Panc1 (cell line): ENCODE measurements at regions not wholly inside any gene's neighbourhood (a gene's known extent, or its start where the extent isn't known, plus 50 kb on each side); places are given as distances from the start of the nearest gene placed in this dataset.

Experiments used
- ATAC-seq: fragments of 200-7000 bp; cut with Tn5 transposase; 2 replicates; pipeline ENCODE4 v1.9.1; 2020; ENCODE audit warnings: mild to moderate bottlenecking, moderate library complexity
- BruUV-seq: library from RNA; stranded (reverse); fragments of 400-500 nt; replicated peaks from 2 replicates; lab custom pipeline; 2021; lab: Mats Ljungman, UMichigan
- CTCF ChIA-PET: fragments of 300-600 bp; sonication (Branson Sonifier 250); formaldehyde crosslinking; loops from one replicate; lab custom pipeline; 2022; ENCODE audit warnings: antibody characterized with exemption; lab: Charles Lee
- POLR2A ChIA-PET: fragments of 300-600 bp; sonication (Branson Sonifier 250); formaldehyde crosslinking; loops from one replicate; lab custom pipeline; 2022; ENCODE audit warnings: antibody characterized with exemption; lab: Charles Lee
- DNase-seq: peaks from one replicate; pipeline ENCODE4 v3.0.0-alpha.2; 2010; ENCODE audit warnings: low read depth, low spot score
- H3K27ac ChIP-seq: 2 replicates; pipeline ENCODE4 v1.5.1; 2011; ENCODE audit warnings: mild to moderate bottlenecking, low read length, inconsistent platforms
- H3K27me3 ChIP-seq: fragments of 200-500 bp; sonication (Bioruptor generic); 2 replicates; pipeline ENCODE4 v1.6.0; 2014; ENCODE audit warnings: low read length, inconsistent platforms; ENCODE audit not compliant: control insufficient read depth, insufficient read depth
- H3K36me3 ChIP-seq: fragments of 200-500 bp; sonication (Bioruptor generic); 2 replicates; pipeline ENCODE4 v1.5.1; 2014; ENCODE audit warnings: inconsistent platforms, mild to moderate bottlenecking, low read length, moderate library complexity; ENCODE audit not compliant: control insufficient read depth, insufficient read depth
- H3K4me1 ChIP-seq: 2 replicates; pipeline ENCODE4 v1.5.1; 2011; ENCODE audit warnings: inconsistent platforms, mild to moderate bottlenecking, low read length, moderate library complexity; ENCODE audit not compliant: control insufficient read depth, insufficient read depth
- H3K4me3 ChIP-seq, 2 experiments: 2 replicates each; pipeline ENCODE4 v1.5.1; 2011 to 2012; ENCODE audit warnings: low read depth in 2 of 2, low read length in 2 of 2, mild to moderate bottlenecking in 2 of 2, inconsistent platforms in 1 of 2, moderate library complexity in 1 of 2
- H3K9me3 ChIP-seq: fragments of 200-500 bp; sonication (Bioruptor generic); 2 replicates; pipeline ENCODE4 v1.5.1; 2014; ENCODE audit warnings: low read depth, mild to moderate bottlenecking, inconsistent platforms, low read length, moderate library complexity; ENCODE audit not compliant: control insufficient read depth, insufficient read depth
- POLR2AphosphoS5 ChIP-seq: IDR thresholded peaks from 2 replicates; pipeline ENCODE4 v1.6.1; 2012; ENCODE audit warnings: mild to moderate bottlenecking, low read depth, low read length, moderate library complexity
- SIN3A ChIP-seq: IDR thresholded peaks from 2 replicates; pipeline ENCODE4 v1.6.1; 2012; ENCODE audit warnings: low read depth, mild to moderate bottlenecking, low read length, moderate library complexity, borderline replicate concordance; ENCODE audit not compliant: insufficient read depth
- TCF7L2 ChIP-seq: IDR thresholded peaks from 2 replicates; pipeline ENCODE4 v1.6.1; 2011; ENCODE audit warnings: mild to moderate bottlenecking, low read depth, low read length, inconsistent platforms
- in situ Hi-C: cut with HindIII; loops from 2 replicates; pipeline ENCODE4 v1.10.0; 2016; ENCODE audit warnings: low sequenced_read_pairs, low pct_unique_long_range_greater_than_20kb
- intact Hi-C: fragments of 100-400 bp; cut with micrococcal nuclease; formaldehyde crosslinking; loops from one replicate; pipeline ENCODE4 v1.10.0; 2022; ENCODE audit not compliant: unreplicated experiment
- TF ChIP-seq, protein P1 (sequence below), 2 experiments: IDR thresholded peaks; 2 replicates each; pipeline ENCODE4 v1.6.1; 2011 to 2012; ENCODE audit warnings: low read depth in 2 of 2, control low read depth in 1 of 2, low read length in 1 of 2, mild to moderate bottlenecking in 1 of 2, moderate library complexity in 1 of 2; ENCODE audit not compliant: insufficient read depth in 1 of 2
- TF ChIP-seq, protein P2 (sequence below): fragments of 450-650 bp; IDR thresholded peaks from 2 replicates; pipeline ENCODE4 v1.5.1; 2017; ENCODE audit warnings: mild to moderate bottlenecking

DNA sequence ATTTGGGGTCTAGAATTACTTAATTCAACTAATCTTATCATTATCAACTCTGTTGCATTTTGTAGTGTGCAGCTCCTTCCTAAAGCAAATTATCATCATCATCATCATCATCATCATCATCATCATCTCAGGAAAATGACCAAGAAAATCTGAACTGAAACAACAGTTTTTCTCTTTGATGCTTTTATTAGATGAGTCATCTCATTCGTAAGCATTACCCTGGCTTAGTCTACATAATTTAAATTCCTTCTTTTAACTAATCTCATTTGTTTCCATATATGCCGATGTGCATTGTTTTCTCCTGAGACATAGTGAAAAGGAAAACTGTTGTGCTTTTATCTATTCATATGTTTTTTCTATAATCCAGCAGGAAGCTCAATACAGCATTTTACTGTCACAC is 173.0 kb upstream of the PDE4D start:
- no peaks in the 10 kb centered on the region for H3K4me1 ChIP-seq
- H3K27ac ChIP-seq = no peak overlapping the region
- TF ChIP-seq SIN3A (no peak), POLR2AphosphoS5 (no peak), TCF7L2 (no peak)
- TF ChIP-seq, protein P1, sequence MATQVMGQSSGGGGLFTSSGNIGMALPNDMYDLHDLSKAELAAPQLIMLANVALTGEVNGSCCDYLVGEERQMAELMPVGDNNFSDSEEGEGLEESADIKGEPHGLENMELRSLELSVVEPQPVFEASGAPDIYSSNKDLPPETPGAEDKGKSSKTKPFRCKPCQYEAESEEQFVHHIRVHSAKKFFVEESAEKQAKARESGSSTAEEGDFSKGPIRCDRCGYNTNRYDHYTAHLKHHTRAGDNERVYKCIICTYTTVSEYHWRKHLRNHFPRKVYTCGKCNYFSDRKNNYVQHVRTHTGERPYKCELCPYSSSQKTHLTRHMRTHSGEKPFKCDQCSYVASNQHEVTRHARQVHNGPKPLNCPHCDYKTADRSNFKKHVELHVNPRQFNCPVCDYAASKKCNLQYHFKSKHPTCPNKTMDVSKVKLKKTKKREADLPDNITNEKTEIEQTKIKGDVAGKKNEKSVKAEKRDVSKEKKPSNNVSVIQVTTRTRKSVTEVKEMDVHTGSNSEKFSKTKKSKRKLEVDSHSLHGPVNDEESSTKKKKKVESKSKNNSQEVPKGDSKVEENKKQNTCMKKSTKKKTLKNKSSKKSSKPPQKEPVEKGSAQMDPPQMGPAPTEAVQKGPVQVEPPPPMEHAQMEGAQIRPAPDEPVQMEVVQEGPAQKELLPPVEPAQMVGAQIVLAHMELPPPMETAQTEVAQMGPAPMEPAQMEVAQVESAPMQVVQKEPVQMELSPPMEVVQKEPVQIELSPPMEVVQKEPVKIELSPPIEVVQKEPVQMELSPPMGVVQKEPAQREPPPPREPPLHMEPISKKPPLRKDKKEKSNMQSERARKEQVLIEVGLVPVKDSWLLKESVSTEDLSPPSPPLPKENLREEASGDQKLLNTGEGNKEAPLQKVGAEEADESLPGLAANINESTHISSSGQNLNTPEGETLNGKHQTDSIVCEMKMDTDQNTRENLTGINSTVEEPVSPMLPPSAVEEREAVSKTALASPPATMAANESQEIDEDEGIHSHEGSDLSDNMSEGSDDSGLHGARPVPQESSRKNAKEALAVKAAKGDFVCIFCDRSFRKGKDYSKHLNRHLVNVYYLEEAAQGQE (IDR thresholded peaks at IDR 0.05; ENCODE audit: insufficient read depth in 1 of 2, low read depth in 2 of 2, low read length in 1 of 2) = no peak
- TF ChIP-seq, protein P2, sequence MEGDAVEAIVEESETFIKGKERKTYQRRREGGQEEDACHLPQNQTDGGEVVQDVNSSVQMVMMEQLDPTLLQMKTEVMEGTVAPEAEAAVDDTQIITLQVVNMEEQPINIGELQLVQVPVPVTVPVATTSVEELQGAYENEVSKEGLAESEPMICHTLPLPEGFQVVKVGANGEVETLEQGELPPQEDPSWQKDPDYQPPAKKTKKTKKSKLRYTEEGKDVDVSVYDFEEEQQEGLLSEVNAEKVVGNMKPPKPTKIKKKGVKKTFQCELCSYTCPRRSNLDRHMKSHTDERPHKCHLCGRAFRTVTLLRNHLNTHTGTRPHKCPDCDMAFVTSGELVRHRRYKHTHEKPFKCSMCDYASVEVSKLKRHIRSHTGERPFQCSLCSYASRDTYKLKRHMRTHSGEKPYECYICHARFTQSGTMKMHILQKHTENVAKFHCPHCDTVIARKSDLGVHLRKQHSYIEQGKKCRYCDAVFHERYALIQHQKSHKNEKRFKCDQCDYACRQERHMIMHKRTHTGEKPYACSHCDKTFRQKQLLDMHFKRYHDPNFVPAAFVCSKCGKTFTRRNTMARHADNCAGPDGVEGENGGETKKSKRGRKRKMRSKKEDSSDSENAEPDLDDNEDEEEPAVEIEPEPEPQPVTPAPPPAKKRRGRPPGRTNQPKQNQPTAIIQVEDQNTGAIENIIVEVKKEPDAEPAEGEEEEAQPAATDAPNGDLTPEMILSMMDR = no peak
- no peak overlapping the region for H3K4me3 ChIP-seq
- CTCF ChIA-PET = interaction anchor here (0.6 kb wide), 1 partner anchor 257 kb away, joined by 4 read pairs; no protein-coding TSS in a partner anchor
- DNase-seq = no peak
- intact Hi-C loops = no loop called here
- H3K27me3 ChIP-seq = no peaks in the 10 kb centered on the region
- in situ Hi-C loops = no loop called here
- no peaks in the 10 kb centered on the region for H3K36me3 ChIP-seq
- BruUV-seq = no TSS peak
- ATAC-seq = no peak
- no peaks in the 10 kb centered on the region for H3K9me3 ChIP-seq
- POLR2A ChIA-PET = no interaction called here

DNA sequence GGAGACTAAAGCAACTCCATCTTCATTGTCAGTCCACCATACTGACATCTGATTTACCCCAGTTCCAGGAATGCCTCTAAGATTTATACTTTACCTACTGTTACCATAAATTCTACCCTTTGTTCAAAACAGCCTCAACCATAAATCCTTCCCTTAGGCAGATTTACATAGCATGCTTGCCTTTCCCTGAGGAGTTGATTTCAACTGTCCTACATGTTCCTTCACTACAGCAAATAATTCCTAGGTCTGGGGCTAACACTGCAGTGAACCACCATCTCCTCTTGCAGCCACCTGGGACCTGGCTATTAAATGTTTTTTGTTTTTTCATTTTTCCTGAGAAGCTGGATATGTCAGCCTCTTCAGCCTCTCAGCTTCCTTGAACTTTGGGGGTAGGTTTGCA is 166.9 kb upstream of the PDE4D start:
- no peak for TF ChIP-seq POLR2AphosphoS5
- TF ChIP-seq, protein P2 = no peak
- TF ChIP-seq, protein P1 (IDR thresholded peaks at IDR 0.05; ENCODE audit: insufficient read depth in 1 of 2, low read depth in 2 of 2, low read length in 1 of 2) = no peak
- no peak for TF ChIP-seq SIN3A
- no peak for TF ChIP-seq TCF7L2
- Histone ChIP-seq H3K9me3 (no peaks in the 10 kb centered on the region), H3K27ac (no peak overlapping the region), H3K4me3 (no peak overlapping the region), H3K4me1 (no peaks in the 10 kb centered on the region), H3K36me3 (no peaks in the 10 kb centered on the region), H3K27me3 (no peaks in the 10 kb centered on the region)
- BruUV-seq = no TSS peak
- POLR2A ChIA-PET = no interaction called here
- no peak for DNase-seq
- no peak for ATAC-seq
- in situ Hi-C loops = no loop called here
- CTCF ChIA-PET = no interaction called here
- intact Hi-C loops = no loop called here
